ENCODE measurements at regions not wholly inside any gene's neighbourhood (a gene's known extent, or its start where the extent isn't known, plus 50 kb on each side); places are given as distances from the start of the nearest gene placed in this dataset.

- no peak for DNase-seq
- in situ Hi-C loops (cut with HindIII; ENCODE audit: low pct_ligation_motif_present, low pct_unique_long_range_greater_than_20kb, low sequenced_read_pairs) = no loop called here
These were observed 642.7 kb downstream of the NR4A2 start for GRCh38 chr2:155689791-155690190.

DNA sequence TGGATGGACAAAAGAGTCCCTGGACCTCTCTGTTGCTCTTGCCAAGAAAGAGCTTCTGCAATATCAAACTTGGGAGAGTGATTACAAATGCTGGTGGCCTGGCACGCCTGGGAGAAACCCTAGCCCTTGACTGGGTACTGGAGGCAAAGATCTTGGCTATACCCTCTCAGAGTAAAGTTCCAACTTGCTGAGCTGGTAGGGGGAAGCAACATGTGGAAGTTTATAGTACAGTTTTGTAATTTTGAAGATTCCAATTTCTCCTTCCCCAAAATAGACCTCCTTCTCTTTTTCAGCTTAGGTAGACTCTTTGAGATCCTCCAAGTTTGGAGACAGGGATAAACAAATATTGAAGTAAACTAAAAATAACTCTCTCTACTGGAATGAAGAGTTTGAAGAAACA is 645.3 kb downstream of the NR4A2 start:
- no peak for DNase-seq
- in situ Hi-C loops (cut with HindIII; ENCODE audit: low pct_ligation_motif_present, low pct_unique_long_range_greater_than_20kb, low sequenced_read_pairs) = no loop called here

DNA sequence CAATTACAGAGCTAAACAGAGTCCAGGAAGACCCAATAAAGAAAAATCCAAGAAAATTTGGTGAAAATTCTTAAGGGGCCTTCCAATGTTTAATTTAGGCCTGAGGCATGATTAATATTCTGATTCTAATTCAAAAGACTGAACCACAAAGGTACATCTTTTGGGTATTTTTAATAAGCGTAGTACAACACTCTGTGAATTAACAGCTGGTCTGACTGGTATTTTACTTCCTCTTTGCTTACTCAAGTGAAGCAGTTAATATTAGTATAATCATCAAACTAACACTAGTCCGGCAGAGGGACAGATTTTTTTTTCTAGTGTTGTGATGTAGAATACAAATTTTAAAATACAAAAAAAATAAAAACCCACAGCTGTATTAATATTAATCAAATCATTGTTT is 652.9 kb downstream of the NR4A2 start:
- no peak for DNase-seq
- in situ Hi-C loops (cut with HindIII; ENCODE audit: low pct_ligation_motif_present, low pct_unique_long_range_greater_than_20kb, low sequenced_read_pairs) = no loop called here

- no peak for DNase-seq
- in situ Hi-C loops (cut with HindIII; ENCODE audit: low pct_ligation_motif_present, low pct_unique_long_range_greater_than_20kb, low sequenced_read_pairs) = no loop called here
These were observed 656.6 kb downstream of the NR4A2 start for GRCh38 chr2:155675920-155676319.

- in situ Hi-C loops (cut with HindIII; ENCODE audit: low pct_ligation_motif_present, low pct_unique_long_range_greater_than_20kb, low sequenced_read_pairs) = no loop called here
These were observed 666.8 kb downstream of the NR4A2 start for GRCh38 chr2:155665704-155666103.

DNA sequence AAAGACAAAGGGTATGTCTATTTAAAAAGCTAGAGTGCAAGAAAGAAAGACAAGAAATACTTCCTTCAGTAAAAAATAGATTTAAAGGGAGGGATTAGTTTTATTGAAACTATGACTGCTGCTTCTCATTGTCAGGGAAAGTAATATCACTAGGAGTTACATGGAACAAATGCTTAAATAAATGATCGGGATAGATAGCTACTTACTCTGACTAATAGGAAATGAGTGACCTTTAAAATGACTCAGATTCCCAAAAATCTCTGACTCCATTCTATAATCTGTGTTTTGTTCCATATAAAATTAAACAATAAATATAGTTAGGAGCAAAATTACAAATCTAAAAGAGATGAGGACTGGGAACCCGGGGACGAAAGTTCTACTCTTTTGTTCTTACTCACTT is 669.3 kb downstream of the NR4A2 start:
- no peak for DNase-seq
- in situ Hi-C loops (cut with HindIII; ENCODE audit: low pct_ligation_motif_present, low pct_unique_long_range_greater_than_20kb, low sequenced_read_pairs) = no loop called here

More at GRCh38 chr2:155665704-155666103, 666.8 kb downstream of the NR4A2 start:
- no peak for DNase-seq

DNA sequence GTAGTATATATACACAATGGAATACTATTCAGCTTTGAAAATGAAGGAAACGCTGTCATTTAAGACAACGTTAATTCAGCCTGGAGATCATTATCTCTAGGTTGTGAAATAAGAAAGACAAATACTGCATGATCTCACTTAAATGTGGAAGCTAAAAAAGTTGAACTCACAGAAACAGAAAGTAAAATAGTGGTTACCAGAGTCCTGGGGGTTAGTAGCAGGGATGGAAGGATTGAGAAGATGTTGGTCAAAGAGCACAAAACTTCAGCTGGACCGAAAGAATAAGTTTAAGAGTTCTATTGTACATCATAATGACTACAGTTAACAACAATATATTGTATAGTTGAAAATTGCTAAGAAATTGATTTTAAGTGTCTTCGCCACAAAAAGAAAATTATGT is 670.3 kb downstream of the NR4A2 start:
- DNase-seq = no peak
- in situ Hi-C loops (cut with HindIII; ENCODE audit: low pct_ligation_motif_present, low pct_unique_long_range_greater_than_20kb, low sequenced_read_pairs) = no loop called here

DNA sequence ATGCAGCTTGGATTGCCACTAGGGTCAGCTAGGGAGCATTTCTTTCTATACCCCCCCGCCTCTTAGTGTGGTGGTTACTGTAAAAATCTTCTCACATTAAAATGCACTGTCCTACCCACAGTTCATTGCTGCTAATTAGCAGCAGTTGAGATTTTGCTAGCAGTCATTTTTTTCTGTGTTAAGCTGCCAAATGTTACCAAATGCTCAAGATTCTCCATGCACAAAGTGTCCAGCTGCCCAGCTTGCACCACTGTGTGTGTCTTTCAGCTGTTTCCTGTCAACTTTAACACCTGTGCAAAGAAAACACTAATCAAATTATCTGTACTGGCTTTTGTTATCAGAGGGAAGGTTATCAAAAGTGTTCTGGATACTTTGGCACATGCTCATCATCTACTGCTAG is 679.3 kb downstream of the NR4A2 start:
- no peak for DNase-seq
- in situ Hi-C loops (cut with HindIII; ENCODE audit: low pct_ligation_motif_present, low pct_unique_long_range_greater_than_20kb, low sequenced_read_pairs) = no loop called here

- in situ Hi-C loops (cut with HindIII; ENCODE audit: low pct_ligation_motif_present, low pct_unique_long_range_greater_than_20kb, low sequenced_read_pairs) = no loop called here
- no peak for DNase-seq
These were observed 680.7 kb downstream of the NR4A2 start for GRCh38 chr2:155651851-155652250.

GRCh38 chr2:155645791-155646190 is 686.7 kb downstream of the NR4A2 start:
- in situ Hi-C loops (cut with HindIII; ENCODE audit: low pct_ligation_motif_present, low pct_unique_long_range_greater_than_20kb, low sequenced_read_pairs) = no loop called here
- no peak for DNase-seq

DNA sequence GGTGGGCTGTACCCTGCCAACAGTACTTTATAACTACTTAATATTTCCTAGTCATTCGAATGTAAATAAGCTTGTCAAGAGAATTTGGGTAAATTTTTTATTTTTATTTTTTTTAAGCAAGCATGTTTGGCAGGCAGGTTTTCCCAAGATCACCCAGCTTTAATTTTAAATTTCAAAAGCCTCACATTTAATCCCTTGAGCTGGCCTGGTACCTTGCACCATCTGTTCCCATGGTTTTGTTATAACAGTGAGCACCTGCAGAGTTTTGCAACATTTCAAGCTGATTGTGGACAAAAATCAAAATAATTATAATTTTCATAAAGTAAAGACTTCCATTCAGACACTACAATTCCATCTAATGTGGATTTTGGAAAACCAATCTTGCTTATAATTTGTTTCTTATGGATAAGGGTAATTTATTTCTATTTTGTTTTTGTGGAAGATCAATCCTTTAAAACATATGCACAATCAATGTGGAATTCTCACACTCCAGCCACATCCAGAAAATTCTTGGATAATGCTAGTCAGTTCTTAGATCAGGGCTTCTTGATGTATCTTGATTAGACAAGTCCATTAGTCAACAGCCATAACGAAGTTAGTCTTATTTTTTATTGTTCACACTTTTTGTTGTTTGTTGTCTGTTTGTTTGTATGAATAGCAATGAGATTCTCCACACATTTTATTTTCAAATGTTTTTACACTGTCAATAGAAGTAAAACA is 689.3 kb downstream of the NR4A2 start:
- in situ Hi-C loops (cut with HindIII; ENCODE audit: low pct_ligation_motif_present, low pct_unique_long_range_greater_than_20kb, low sequenced_read_pairs) = no loop called here
- DNase-seq = no peak

DNA sequence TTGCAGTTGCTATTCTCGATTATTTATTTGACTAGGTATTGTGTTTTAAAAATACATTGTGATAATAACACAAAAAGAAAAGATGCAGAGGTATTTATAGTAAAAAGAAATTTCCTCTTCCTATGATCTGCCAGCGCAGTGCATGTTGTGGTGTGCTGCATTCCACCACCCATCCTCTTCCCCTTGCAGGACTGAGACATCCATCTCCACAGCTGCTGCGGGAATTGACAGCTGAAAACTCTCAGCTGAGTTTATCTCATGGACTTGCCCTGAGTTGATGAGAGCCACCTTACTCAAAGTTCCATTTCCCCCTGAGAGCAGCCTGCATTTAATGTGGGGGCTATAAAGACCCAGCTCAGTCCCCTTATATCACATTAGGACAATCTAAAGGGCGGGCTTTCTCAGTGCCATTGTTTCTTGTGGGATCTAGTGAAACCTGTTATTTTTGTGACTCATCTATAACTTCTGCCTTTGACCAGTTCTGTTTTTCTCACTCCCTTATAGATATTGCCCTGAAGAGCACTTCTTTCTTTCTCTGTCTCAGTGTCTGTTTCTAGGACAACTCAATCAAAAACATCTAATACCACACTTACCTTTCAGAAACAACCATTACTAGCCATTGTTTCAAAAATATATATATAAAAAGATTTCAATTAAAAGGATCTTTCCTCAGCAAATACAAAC is 698.5 kb downstream of the NR4A2 start:
- DNase-seq = no peak
- in situ Hi-C loops (cut with HindIII; ENCODE audit: low pct_ligation_motif_present, low pct_unique_long_range_greater_than_20kb, low sequenced_read_pairs) = no loop called here

DNA sequence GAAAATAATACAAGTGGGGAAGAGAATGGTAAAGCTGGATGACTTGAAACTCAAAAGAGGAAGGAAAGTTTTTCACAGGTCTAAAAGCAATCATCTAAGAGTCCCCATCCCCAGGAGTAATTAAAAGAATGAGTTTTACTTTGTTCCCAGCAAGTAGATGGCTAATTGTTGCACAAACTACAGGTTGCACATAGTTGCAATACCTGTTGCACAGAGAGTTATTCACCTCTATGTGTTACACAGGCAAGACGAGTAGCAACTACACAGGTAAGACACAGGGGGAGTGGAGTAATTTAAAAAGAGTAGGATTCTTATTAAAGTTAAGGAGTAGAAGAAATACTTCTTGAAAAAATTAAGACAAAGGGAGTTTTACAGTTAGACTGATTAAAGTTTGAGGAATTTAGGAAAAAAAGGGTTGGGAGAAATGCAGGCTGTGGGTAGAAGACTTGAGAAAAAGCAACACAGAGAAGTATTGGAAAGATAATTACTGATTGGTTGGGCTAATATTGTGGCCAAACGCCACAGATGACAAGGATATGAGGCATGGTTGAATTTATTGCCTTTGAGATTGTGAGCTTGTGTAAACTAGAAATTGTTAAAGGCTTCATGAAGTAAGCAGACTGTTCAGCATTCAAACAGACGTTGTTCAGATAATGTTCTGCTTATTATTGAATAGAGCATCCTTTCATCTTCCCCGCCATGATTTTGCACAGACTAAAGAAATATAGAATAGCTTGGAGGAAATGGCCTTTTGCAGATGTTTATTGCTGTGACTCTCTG is 699.3 kb downstream of the NR4A2 start:
- DNase-seq = no peak
- in situ Hi-C loops (cut with HindIII; ENCODE audit: low pct_ligation_motif_present, low pct_unique_long_range_greater_than_20kb, low sequenced_read_pairs) = no loop called here

DNA sequence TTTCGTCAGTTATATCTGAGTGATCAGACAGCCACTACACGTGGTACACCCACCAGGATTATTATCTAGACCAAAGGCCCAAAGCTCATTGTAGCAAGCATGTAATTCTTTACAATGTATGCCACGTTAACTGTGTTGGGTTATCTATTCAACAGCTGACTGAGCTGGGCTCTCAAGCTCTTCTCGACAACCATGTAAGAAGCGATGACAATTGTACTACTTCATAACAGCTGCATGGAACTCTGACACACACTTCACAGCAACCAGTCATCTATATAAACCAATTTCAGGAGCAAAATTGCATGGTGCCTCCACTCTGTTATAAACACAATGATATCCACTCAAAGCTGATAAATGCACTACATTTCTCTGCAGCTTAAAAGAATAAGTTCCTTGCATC is 701.8 kb downstream of the NR4A2 start:
- no peak for DNase-seq
- in situ Hi-C loops (cut with HindIII; ENCODE audit: low pct_ligation_motif_present, low pct_unique_long_range_greater_than_20kb, low sequenced_read_pairs) = no loop called here

DNA sequence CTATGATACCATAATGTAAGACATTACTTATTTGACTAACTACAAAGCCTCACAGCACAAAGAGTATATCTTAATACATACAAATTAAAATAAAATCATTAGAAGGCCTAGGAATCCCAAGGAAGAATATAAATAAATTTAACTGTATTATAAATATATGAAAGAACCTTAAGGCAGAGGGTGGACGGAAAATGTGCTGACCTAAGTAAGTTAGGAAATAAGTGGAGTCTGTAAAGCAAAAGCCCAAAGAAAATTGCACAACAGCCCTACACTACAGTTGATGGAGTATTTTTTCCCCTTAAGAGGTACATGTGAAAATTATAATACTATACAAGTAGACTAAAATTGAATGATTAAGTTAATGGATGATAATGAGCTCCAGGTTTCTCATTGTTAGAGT is 710.1 kb downstream of the NR4A2 start:
- no peak for DNase-seq
- in situ Hi-C loops (cut with HindIII; ENCODE audit: low pct_ligation_motif_present, low pct_unique_long_range_greater_than_20kb, low sequenced_read_pairs) = no loop called here

- DNase-seq = no peak
- in situ Hi-C loops (cut with HindIII; ENCODE audit: low pct_ligation_motif_present, low pct_unique_long_range_greater_than_20kb, low sequenced_read_pairs) = no loop called here
These were observed 731.4 kb downstream of the NR4A2 start for GRCh38 chr2:155600914-155601760.

- DNase-seq = no peak
- in situ Hi-C loops (cut with HindIII; ENCODE audit: low pct_ligation_motif_present, low pct_unique_long_range_greater_than_20kb, low sequenced_read_pairs) = no loop called here
These were observed 732.2 kb downstream of the NR4A2 start for GRCh38 chr2:155600296-155600695.

GRCh38 chr2:155599834-155600233 is 732.7 kb downstream of the NR4A2 start:
- DNase-seq = no peak
- in situ Hi-C loops (cut with HindIII; ENCODE audit: low pct_ligation_motif_present, low pct_unique_long_range_greater_than_20kb, low sequenced_read_pairs) = no loop called here

DNA sequence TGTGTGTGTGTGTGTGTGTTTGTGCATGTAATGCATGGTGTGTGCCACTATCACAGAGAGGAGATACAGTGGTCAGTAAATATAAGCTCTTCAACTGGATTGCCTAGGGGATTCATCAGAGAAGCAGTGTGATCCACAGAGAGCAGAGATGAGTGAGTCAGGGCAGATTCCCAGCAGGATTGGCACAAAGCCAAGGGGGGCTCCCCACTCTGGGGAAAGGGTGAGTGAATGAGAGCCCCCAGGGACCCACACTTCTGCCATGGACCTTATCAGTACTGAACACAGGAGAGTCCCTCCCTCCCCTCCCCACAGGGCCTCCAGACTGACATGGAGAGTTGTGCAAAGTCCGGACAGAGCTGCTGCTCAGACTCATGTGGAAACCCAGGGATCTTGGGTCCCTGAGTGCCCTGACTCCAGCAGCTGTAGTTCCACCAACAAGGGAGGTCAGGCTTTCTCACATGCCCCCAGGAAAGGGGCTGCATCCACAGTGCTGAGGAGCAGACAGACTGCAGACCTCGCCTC is 748.8 kb downstream of the NR4A2 start:
- DNase-seq = no peak
- in situ Hi-C loops (cut with HindIII; ENCODE audit: low pct_ligation_motif_present, low pct_unique_long_range_greater_than_20kb, low sequenced_read_pairs) = no loop called here

All from ACHN (cell line).